Prostate gland (tissue), 2 donors: ENCODE measurements at regions not wholly inside any gene's neighbourhood (a gene's known extent, or its start where the extent isn't known, plus 50 kb on each side); places are given as distances from the start of the nearest gene placed in this dataset.

Experiments used
- CTCF ChIP-seq, 4 experiments: fragments of 200-600 bp in 2 of 4; fragments of 450-650 bp in 2 of 4; sonication (generic) in 2 of 4; IDR thresholded peaks; 1 replicate in 3 of 4; 2 replicates in 1 of 4; pipeline ENCODE4 v1.5.1; 2016 to 2019; ENCODE audit warnings: antibody characterized with exemption in 4 of 4, mild to moderate bottlenecking in 2 of 4, moderate library complexity in 2 of 4
- POLR2A ChIP-seq: fragments of 450-650 bp; IDR thresholded peaks from one replicate; pipeline ENCODE4 v1.6.1; 2016; ENCODE audit warnings: antibody characterized with exemption, mild to moderate bottlenecking
- POLR2AphosphoS5 ChIP-seq: sonication (generic); formaldehyde crosslinking; IDR thresholded peaks from one replicate; pipeline ENCODE4 v1.6.1; 2017; ENCODE audit warnings: antibody characterized with exemption

DNA sequence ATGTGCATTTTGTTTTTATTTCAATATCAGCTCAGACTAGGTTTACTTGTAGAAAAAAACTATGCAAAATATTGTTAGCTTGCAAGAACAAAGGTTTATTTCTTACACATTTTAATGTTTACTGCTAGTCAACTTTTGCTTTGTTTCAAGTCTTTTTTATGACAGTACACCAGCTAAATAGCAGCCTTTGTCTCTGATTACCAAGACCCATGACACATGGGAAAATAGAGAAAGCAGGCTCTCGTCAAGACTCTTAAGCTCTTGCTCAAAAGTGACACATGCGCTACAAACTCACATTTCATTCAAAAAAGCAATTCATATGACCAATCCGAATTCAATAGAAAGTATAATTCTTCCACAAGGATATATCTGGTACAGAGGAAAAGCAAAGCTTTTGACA lies 642.3 kb upstream of the SLITRK1 start:
- TF ChIP-seq CTCF (IDR thresholded peaks at IDR 0.05) (no peak), POLR2A (no peak), POLR2AphosphoS5 (no peak)
